ENCODE measurements at regions not wholly inside any gene's neighbourhood (a gene's known extent, or its start where the extent isn't known, plus 50 kb on each side); places are given as distances from the start of the nearest gene placed in this dataset.

- H3K79me2 ChIP-seq (ENCODE audit: control insufficient read depth, insufficient read depth, low read length): no peaks in the 10 kb centered on the region
- ChIA-PET POLR2A (no interaction called here), CTCF (no interaction called here)
- H4K20me1 ChIP-seq (replicated peaks; ENCODE audit: control insufficient read depth, extremely low read depth, insufficient read depth, low read length): no peaks in the 10 kb centered on the region
- H2AFZ ChIP-seq (ENCODE audit: low read depth, low read length): no peak overlapping the region
- no peak for TF ChIP-seq EZH2 (IDR thresholded peaks at IDR 0.05; ENCODE audit: borderline replicate concordance, low read depth, low read length, severe bottlenecking)
- TF ChIP-seq CTCF (IDR thresholded peaks at IDR 0.05; ENCODE audit: extremely low read depth in 1 of 2, insufficient read depth in 1 of 2, low read depth in 1 of 2, low read length in 2 of 2): no peak
- no peak for TF ChIP-seq JUN (IDR thresholded peaks at IDR 0.05; ENCODE audit: borderline replicate concordance, insufficient read depth, insufficient read length, low read depth)
- no peak for TF ChIP-seq MYC (IDR thresholded peaks at IDR 0.05; ENCODE audit: low read depth, low read length)
- TF ChIP-seq POLR2AphosphoS5 (IDR thresholded peaks at IDR 0.05; ENCODE audit: insufficient read depth, low read depth, low read length): no peak
- no peak for TF ChIP-seq FOS (IDR thresholded peaks at IDR 0.05; ENCODE audit: borderline replicate concordance, insufficient read depth, low read length)
- no peak for TF ChIP-seq POLR2A (IDR thresholded peaks at IDR 0.05; ENCODE audit: low read depth, low read length)
- no peak for TF ChIP-seq MAX (IDR thresholded peaks at IDR 0.05; ENCODE audit: insufficient read depth, insufficient read length)
- TF ChIP-seq GATA2 (IDR thresholded peaks at IDR 0.05; ENCODE audit: insufficient read depth, insufficient read length, low read depth, low read length): no peak
- H3K4me1 ChIP-seq (ENCODE audit: control insufficient read depth, extremely low read depth, insufficient read depth, low read length): no peaks in the 10 kb centered on the region
- FAIRE-seq (no peak), DNase-seq (ENCODE audit: low read depth, low spot score) (no peak)
- no peaks in the 10 kb centered on the region for H3K27me3 ChIP-seq (ENCODE audit: control insufficient read depth in 2 of 2, insufficient read depth in 2 of 2, low read length in 2 of 2)
- intact Hi-C loops (cut with micrococcal nuclease) (no loop called here), dilution Hi-C loops (cut with MboI; ENCODE audit: extremely low pct_ligation_motif_present, low sequenced_read_pairs) (no loop called here)
- no peaks in the 10 kb centered on the region for H3K9me3 ChIP-seq (replicated peaks; ENCODE audit: control insufficient read depth, insufficient read depth, low read length)
- H3K4me2 ChIP-seq (ENCODE audit: insufficient read depth, low read length): no peak overlapping the region
- H3K9ac ChIP-seq (replicated peaks; ENCODE audit: extremely low read depth, insufficient read depth, low read length): no peak overlapping the region
- no TSS peak for BruUV-seq (replicated peaks)
- H3K36me3 ChIP-seq (ENCODE audit: control insufficient read depth in 2 of 2, extremely low read depth in 1 of 2, insufficient read depth in 2 of 2, low read length in 2 of 2): no peaks in the 10 kb centered on the region
- no peaks in the 10 kb centered on the region for H3K9me1 ChIP-seq (replicated peaks; ENCODE audit: control insufficient read depth, extremely low read depth, insufficient read depth, low read length)
- no peak overlapping the region for H3K27ac ChIP-seq (ENCODE audit: insufficient read depth, low read depth, low read length)
- H3K4me3 ChIP-seq (replicated peaks in 1 of 3; ENCODE audit: insufficient read depth in 1 of 3, low read depth in 1 of 3, low read length in 3 of 3): no peak overlapping the region
Measured at GRCh38 chr9:10843151-10843550, 230.3 kb upstream of the PTPRD start.
